ENCODE measurements at regions not wholly inside any gene's neighbourhood (a gene's known extent, or its start where the extent isn't known, plus 50 kb on each side); places are given as distances from the start of the nearest gene placed in this dataset.

- Histone ChIP-seq H3K9ac (ENCODE audit: low read length) (no peak overlapping the region), H4K20me1 (ENCODE audit: control insufficient read depth, insufficient read depth, low read length, poor library complexity, severe bottlenecking) (no peaks in the 10 kb centered on the region), H2AFZ (ENCODE audit: insufficient read depth, low read depth, low read length, poor library complexity, severe bottlenecking) (no peak overlapping the region), H3K36me3 (replicated peaks in 1 of 2; ENCODE audit: control extremely low read depth in 1 of 2, control insufficient read depth in 1 of 2, extremely low read depth in 1 of 2, insufficient read depth in 2 of 2, low read length in 1 of 2) (no peaks in the 10 kb centered on the region), H3K4me1 (ENCODE audit: control insufficient read depth in 2 of 2, insufficient read depth in 2 of 2, low read length in 2 of 2) (no peaks in the 10 kb centered on the region), H3K27ac (ENCODE audit: low read length in 2 of 2) (no peak overlapping the region), H3K79me2 (ENCODE audit: control insufficient read depth, insufficient read depth, low read length) (no peaks in the 10 kb centered on the region), H3K4me2 (replicated peaks; ENCODE audit: low read depth, low read length, poor library complexity, severe bottlenecking) (no peak overlapping the region), H3K4me3 (ENCODE audit: control extremely low read depth in 1 of 5, extremely low read depth in 1 of 5, insufficient read depth in 1 of 5, low read depth in 2 of 5, low read length in 4 of 5) (no peak overlapping the region), H3K27me3 (replicated peaks in 1 of 4; ENCODE audit: control extremely low read depth in 1 of 4, control insufficient read depth in 3 of 4, insufficient read depth in 4 of 4, low read length in 3 of 4) (no peaks in the 10 kb centered on the region), H3K9me3 (ENCODE audit: control extremely low read depth in 1 of 3, control insufficient read depth in 2 of 3, insufficient read depth in 1 of 3, low read length in 2 of 3) (no peaks in the 10 kb centered on the region)
- POLR2A ChIA-PET: no interaction called here
- intact Hi-C loops (cut with micrococcal nuclease): no loop called here
- Mint-ChIP-seq H3K4me1 (no peaks in the 10 kb centered on the region), H3K27ac (no peak overlapping the region), H3K4me3 (no peak overlapping the region), H3K9me3 (ENCODE audit: insufficient read depth) (no peaks in the 10 kb centered on the region), H3K27me3 (no peaks in the 10 kb centered on the region)
- DNase-seq (no peak), ATAC-seq (ENCODE audit: low read depth) (no peak)
- CTCF ChIA-PET: no interaction called here
- TF ChIP-seq CTCF (IDR thresholded peaks at IDR 0.05) (no peak), EZH2 (IDR thresholded peaks at IDR 0.05; ENCODE audit: borderline replicate concordance, insufficient read depth, low read depth, low read length, poor library complexity, severe bottlenecking) (no peak)
- WGBS (ENCODE audit: insufficient coverage): no CpG with 5 or more reads among the region's 1 CpG
These were observed 957.7 kb upstream of the GYPC start for GRCh38 chr2:125698280-125698679.

GRCh38 chr2:125701070-125701469 is 954.9 kb upstream of the GYPC start:
- H4K20me1 ChIP-seq (ENCODE audit: control insufficient read depth, insufficient read depth, low read length, poor library complexity, severe bottlenecking): no peaks in the 10 kb centered on the region
- no peak overlapping the region for H3K27ac Mint-ChIP-seq
- no peak overlapping the region for H3K4me3 ChIP-seq (ENCODE audit: control extremely low read depth in 1 of 5, extremely low read depth in 1 of 5, insufficient read depth in 1 of 5, low read depth in 2 of 5, low read length in 4 of 5)
- H3K9me3 Mint-ChIP-seq (ENCODE audit: insufficient read depth): no peaks in the 10 kb centered on the region
- H2AFZ ChIP-seq (ENCODE audit: insufficient read depth, low read depth, low read length, poor library complexity, severe bottlenecking): no peak overlapping the region
- DNase-seq (no peak), ATAC-seq (ENCODE audit: low read depth) (no peak)
- TF ChIP-seq EZH2 (IDR thresholded peaks at IDR 0.05; ENCODE audit: borderline replicate concordance, insufficient read depth, low read depth, low read length, poor library complexity, severe bottlenecking): no peak
- no peak overlapping the region for H3K27ac ChIP-seq (ENCODE audit: low read length in 2 of 2)
- no peak overlapping the region for H3K9ac ChIP-seq (ENCODE audit: low read length)
- no peaks in the 10 kb centered on the region for H3K79me2 ChIP-seq (ENCODE audit: control insufficient read depth, insufficient read depth, low read length)
- no peaks in the 10 kb centered on the region for H3K9me3 ChIP-seq (ENCODE audit: control extremely low read depth in 1 of 3, control insufficient read depth in 2 of 3, insufficient read depth in 1 of 3, low read length in 2 of 3)
- ChIA-PET POLR2A (no interaction called here), CTCF (interaction anchor here (0.6 to 0.9 kb wide), 2 partner anchors 11 to 1077 kb away, joined by 3 to 4 read pairs; no protein-coding TSS in a partner anchor)
- intact Hi-C loops (cut with micrococcal nuclease): no loop called here
- no peak overlapping the region for H3K4me3 Mint-ChIP-seq
- H3K36me3 ChIP-seq (replicated peaks in 1 of 2; ENCODE audit: control extremely low read depth in 1 of 2, control insufficient read depth in 1 of 2, extremely low read depth in 1 of 2, insufficient read depth in 2 of 2, low read length in 1 of 2): no peaks in the 10 kb centered on the region
- H3K4me2 ChIP-seq (replicated peaks; ENCODE audit: low read depth, low read length, poor library complexity, severe bottlenecking): no peak overlapping the region
- H3K4me1 ChIP-seq (ENCODE audit: control insufficient read depth in 2 of 2, insufficient read depth in 2 of 2, low read length in 2 of 2): no peaks in the 10 kb centered on the region
- no peaks in the 10 kb centered on the region for H3K4me1 Mint-ChIP-seq
- WGBS (ENCODE audit: insufficient coverage): no CpG with 5 or more reads among the region's 2 CpGs
- H3K27me3 Mint-ChIP-seq: no peaks in the 10 kb centered on the region
- H3K27me3 ChIP-seq (replicated peaks in 1 of 4; ENCODE audit: control extremely low read depth in 1 of 4, control insufficient read depth in 3 of 4, insufficient read depth in 4 of 4, low read length in 3 of 4): no peaks in the 10 kb centered on the region
